ENCODE measurements at regions not wholly inside any gene's neighbourhood (a gene's known extent, or its start where the extent isn't known, plus 50 kb on each side); places are given as distances from the start of the nearest gene placed in this dataset.

- H3K27me3 ChIP-seq, result no peaks in the 10 kb centered on the region
- no peak for TF ChIP-seq CTCF (IDR thresholded peaks at IDR 0.05)
- H3K36me3 ChIP-seq, result no peaks in the 10 kb centered on the region
- no peak overlapping the region for H3K27ac ChIP-seq
- no peak overlapping the region for H3K4me3 ChIP-seq (ENCODE audit: low read depth in 1 of 2, low read length in 1 of 2)
- no peaks in the 10 kb centered on the region for H3K9me3 ChIP-seq
- H3K4me1 ChIP-seq (ENCODE audit: control insufficient read depth in 1 of 2, insufficient read depth in 1 of 2, low read depth in 1 of 2, low read length in 1 of 2), result no peaks in the 10 kb centered on the region
Measured at GRCh38 chr7:85392789-85393188, 205.9 kb upstream of the SEMA3D start.

- H3K9me3 ChIP-seq, result no peaks in the 10 kb centered on the region
- H3K36me3 ChIP-seq, result no peaks in the 10 kb centered on the region
- no peak for TF ChIP-seq CTCF (IDR thresholded peaks at IDR 0.05)
- no peak overlapping the region for H3K27ac ChIP-seq
- no peak overlapping the region for H3K4me3 ChIP-seq (ENCODE audit: low read depth in 1 of 2, low read length in 1 of 2)
- no peaks in the 10 kb centered on the region for H3K4me1 ChIP-seq (ENCODE audit: control insufficient read depth in 1 of 2, insufficient read depth in 1 of 2, low read depth in 1 of 2, low read length in 1 of 2)
- H3K27me3 ChIP-seq, result no peaks in the 10 kb centered on the region
Measured at GRCh38 chr7:85392326-85392725, 205.5 kb upstream of the SEMA3D start.

DNA sequence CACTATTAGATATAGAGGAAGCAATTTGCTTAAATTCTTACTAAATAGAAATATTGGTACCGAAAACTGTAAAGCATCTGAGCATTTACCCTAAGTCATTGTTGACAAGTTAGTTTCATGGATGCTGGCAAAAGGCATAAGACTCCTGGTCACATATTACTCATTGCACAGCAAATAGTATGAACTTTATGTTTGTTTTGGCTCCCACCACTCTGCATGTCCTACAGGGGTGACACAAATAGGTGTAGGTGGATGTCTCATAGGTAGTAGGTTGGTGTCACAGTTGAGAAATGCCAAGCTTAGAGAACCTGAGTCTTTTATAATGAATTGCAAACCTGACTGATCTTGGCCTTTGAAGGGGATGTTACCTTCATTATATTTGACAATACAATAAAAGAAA is 199.6 kb upstream of the SEMA3D start:
- no peak for TF ChIP-seq CTCF (IDR thresholded peaks at IDR 0.05)
- H3K27me3 ChIP-seq, result no peaks in the 10 kb centered on the region
- no peaks in the 10 kb centered on the region for H3K4me1 ChIP-seq (ENCODE audit: control insufficient read depth in 1 of 2, insufficient read depth in 1 of 2, low read depth in 1 of 2, low read length in 1 of 2)
- no peaks in the 10 kb centered on the region for H3K36me3 ChIP-seq
- H3K4me3 ChIP-seq (ENCODE audit: low read depth in 1 of 2, low read length in 1 of 2), result no peak overlapping the region
- no peaks in the 10 kb centered on the region for H3K9me3 ChIP-seq
- H3K27ac ChIP-seq, result no peak overlapping the region

DNA sequence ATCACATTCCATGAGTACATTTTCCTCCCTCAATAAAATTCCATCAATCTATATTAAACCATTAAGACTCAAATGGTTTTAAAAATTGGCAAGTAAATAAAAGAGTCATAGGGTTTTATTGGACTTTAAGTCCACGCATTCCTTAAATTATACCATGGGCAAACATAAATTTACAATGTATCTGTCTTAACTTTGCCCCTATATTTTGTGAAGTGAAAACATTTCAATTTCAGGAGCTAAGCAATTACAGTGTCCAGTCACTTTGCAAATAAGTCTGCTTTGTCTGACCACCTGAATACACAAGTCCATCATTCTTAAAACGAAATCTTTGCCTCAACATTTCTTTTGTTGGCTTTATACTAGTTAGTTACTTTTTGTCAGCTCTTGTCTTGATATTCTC is 197.5 kb upstream of the SEMA3D start:
- Histone ChIP-seq H3K4me3 (ENCODE audit: low read depth in 1 of 2, low read length in 1 of 2) (no peak overlapping the region), H3K27ac (no peak overlapping the region), H3K4me1 (ENCODE audit: control insufficient read depth in 1 of 2, insufficient read depth in 1 of 2, low read depth in 1 of 2, low read length in 1 of 2) (no peaks in the 10 kb centered on the region), H3K36me3 (no peaks in the 10 kb centered on the region), H3K27me3 (no peaks in the 10 kb centered on the region), H3K9me3 (no peaks in the 10 kb centered on the region)
- no peak for TF ChIP-seq CTCF (IDR thresholded peaks at IDR 0.05)

GRCh38 chr7:85381212-85381611 is 194.4 kb upstream of the SEMA3D start:
- Histone ChIP-seq H3K9me3 (no peaks in the 10 kb centered on the region), H3K36me3 (no peaks in the 10 kb centered on the region), H3K4me3 (ENCODE audit: low read depth in 1 of 2, low read length in 1 of 2) (no peak overlapping the region), H3K4me1 (ENCODE audit: control insufficient read depth in 1 of 2, insufficient read depth in 1 of 2, low read depth in 1 of 2, low read length in 1 of 2) (no peaks in the 10 kb centered on the region), H3K27me3 (no peaks in the 10 kb centered on the region), H3K27ac (no peak overlapping the region)
- TF ChIP-seq CTCF (IDR thresholded peaks at IDR 0.05), result no peak

- TF ChIP-seq CTCF (IDR thresholded peaks at IDR 0.05), result no peak
- Histone ChIP-seq H3K4me1 (ENCODE audit: control insufficient read depth in 1 of 2, insufficient read depth in 1 of 2, low read depth in 1 of 2, low read length in 1 of 2) (no peaks in the 10 kb centered on the region), H3K27ac (no peak overlapping the region), H3K27me3 (no peaks in the 10 kb centered on the region), H3K9me3 (no peaks in the 10 kb centered on the region), H3K36me3 (no peaks in the 10 kb centered on the region), H3K4me3 (ENCODE audit: low read depth in 1 of 2, low read length in 1 of 2) (no peak overlapping the region)
Measured at GRCh38 chr7:85376589-85376988, 189.7 kb upstream of the SEMA3D start.

Measured in neutrophil (primary cell).